GM12873 (cell line): ENCODE measurements at regions not wholly inside any gene's neighbourhood (a gene's known extent, or its start where the extent isn't known, plus 50 kb on each side); places are given as distances from the start of the nearest gene placed in this dataset.

Experiments used
- CTCF ChIP-seq: IDR thresholded peaks from 2 replicates; pipeline ENCODE4 v1.5.1; 2012; ENCODE audit warnings: low read depth, mild to moderate bottlenecking, moderate library complexity, low read length, control low read depth; ENCODE audit not compliant: insufficient read depth; ENCODE audit errors: missing control alignments

GRCh38 chr1:80593197-80593596, 1207.5 kb upstream of the ADGRL2 start:
- TF ChIP-seq CTCF: no peak

- no peak for TF ChIP-seq CTCF
Measured at GRCh38 chr1:80582980-80583379, 1217.8 kb upstream of the ADGRL2 start.

- no peak for TF ChIP-seq CTCF
Measured at GRCh38 chr1:80579055-80579454, 1221.7 kb upstream of the ADGRL2 start.

GRCh38 chr1:80566867-80567266, 1233.9 kb upstream of the ADGRL2 start:
- TF ChIP-seq CTCF: no peak

- TF ChIP-seq CTCF: no peak
Measured at GRCh38 chr1:80566123-80566522, 1234.6 kb upstream of the ADGRL2 start.

GRCh38 chr1:80565406-80565805, 1235.3 kb upstream of the ADGRL2 start:
- TF ChIP-seq CTCF: no peak

GRCh38 chr1:80542231-80542630, 1258.5 kb upstream of the ADGRL2 start:
- no peak for TF ChIP-seq CTCF
